PFSK-1 (cell line): ENCODE measurements at regions not wholly inside any gene's neighbourhood (a gene's known extent, or its start where the extent isn't known, plus 50 kb on each side); places are given as distances from the start of the nearest gene placed in this dataset.

Source experiments
- FOXP2 ChIP-seq: optimal IDR thresholded peaks from 2 replicates; pipeline ENCODE3; 2011; ENCODE audit warnings: borderline replicate concordance, control low read depth, inconsistent platforms; ENCODE audit not compliant: insufficient read depth; ENCODE audit errors: extremely low read length, extremely low read depth
- POLR2AphosphoS5 ChIP-seq: IDR thresholded peaks from 2 replicates; pipeline ENCODE4 v1.6.1; 2012; ENCODE audit warnings: low read depth, mild to moderate bottlenecking, control low read depth, low read length, moderate library complexity
- SIN3A ChIP-seq: IDR thresholded peaks from 2 replicates; pipeline ENCODE4 v1.6.1; 2012; ENCODE audit warnings: mild to moderate bottlenecking, low read length, moderate library complexity, borderline replicate concordance; ENCODE audit not compliant: insufficient read depth
- TAF1 ChIP-seq: IDR thresholded peaks from 2 replicates; pipeline ENCODE4 v1.6.1; 2012; ENCODE audit warnings: low read length, control low read depth, borderline replicate concordance; ENCODE audit not compliant: insufficient read depth
- TF ChIP-seq, protein P1 (sequence below), 2 experiments: IDR thresholded peaks; 2 replicates each; pipeline versions ENCODE4 v1.6.1 to v1.8.0; 2011 to 2012; ENCODE audit warnings: low read depth in 2 of 2, low read length in 2 of 2, control low read depth in 1 of 2, inconsistent platforms in 1 of 2, mild to moderate bottlenecking in 1 of 2, moderate library complexity in 1 of 2; ENCODE audit not compliant: insufficient read depth in 1 of 2

DNA sequence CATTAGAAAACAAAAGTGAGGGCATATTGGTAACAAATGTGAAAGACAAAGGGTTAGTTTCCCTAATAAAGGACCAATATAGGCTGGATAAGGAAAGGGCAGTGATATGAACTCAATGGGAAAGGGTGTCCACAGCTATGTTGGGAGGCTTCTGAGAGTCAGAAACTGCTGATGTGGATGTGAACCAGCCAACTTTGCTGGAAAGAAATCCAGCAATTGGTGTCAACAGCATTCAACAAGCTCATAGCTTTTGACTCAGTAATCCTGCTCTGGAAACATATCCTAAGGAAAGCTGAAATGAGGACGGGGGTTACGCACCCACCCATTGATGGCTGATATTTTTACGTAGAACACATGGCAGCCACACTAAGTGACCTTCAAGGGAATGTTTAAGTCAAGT, 63.7 kb downstream of the ARL4C start:
- TF ChIP-seq, protein P1, sequence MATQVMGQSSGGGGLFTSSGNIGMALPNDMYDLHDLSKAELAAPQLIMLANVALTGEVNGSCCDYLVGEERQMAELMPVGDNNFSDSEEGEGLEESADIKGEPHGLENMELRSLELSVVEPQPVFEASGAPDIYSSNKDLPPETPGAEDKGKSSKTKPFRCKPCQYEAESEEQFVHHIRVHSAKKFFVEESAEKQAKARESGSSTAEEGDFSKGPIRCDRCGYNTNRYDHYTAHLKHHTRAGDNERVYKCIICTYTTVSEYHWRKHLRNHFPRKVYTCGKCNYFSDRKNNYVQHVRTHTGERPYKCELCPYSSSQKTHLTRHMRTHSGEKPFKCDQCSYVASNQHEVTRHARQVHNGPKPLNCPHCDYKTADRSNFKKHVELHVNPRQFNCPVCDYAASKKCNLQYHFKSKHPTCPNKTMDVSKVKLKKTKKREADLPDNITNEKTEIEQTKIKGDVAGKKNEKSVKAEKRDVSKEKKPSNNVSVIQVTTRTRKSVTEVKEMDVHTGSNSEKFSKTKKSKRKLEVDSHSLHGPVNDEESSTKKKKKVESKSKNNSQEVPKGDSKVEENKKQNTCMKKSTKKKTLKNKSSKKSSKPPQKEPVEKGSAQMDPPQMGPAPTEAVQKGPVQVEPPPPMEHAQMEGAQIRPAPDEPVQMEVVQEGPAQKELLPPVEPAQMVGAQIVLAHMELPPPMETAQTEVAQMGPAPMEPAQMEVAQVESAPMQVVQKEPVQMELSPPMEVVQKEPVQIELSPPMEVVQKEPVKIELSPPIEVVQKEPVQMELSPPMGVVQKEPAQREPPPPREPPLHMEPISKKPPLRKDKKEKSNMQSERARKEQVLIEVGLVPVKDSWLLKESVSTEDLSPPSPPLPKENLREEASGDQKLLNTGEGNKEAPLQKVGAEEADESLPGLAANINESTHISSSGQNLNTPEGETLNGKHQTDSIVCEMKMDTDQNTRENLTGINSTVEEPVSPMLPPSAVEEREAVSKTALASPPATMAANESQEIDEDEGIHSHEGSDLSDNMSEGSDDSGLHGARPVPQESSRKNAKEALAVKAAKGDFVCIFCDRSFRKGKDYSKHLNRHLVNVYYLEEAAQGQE (IDR thresholded peaks at IDR 0.05; ENCODE audit: insufficient read depth in 1 of 2, low read depth in 2 of 2, low read length in 2 of 2), result no peak
- TF ChIP-seq TAF1 (no peak), FOXP2 (no peak), SIN3A (no peak), POLR2AphosphoS5 (no peak)

DNA sequence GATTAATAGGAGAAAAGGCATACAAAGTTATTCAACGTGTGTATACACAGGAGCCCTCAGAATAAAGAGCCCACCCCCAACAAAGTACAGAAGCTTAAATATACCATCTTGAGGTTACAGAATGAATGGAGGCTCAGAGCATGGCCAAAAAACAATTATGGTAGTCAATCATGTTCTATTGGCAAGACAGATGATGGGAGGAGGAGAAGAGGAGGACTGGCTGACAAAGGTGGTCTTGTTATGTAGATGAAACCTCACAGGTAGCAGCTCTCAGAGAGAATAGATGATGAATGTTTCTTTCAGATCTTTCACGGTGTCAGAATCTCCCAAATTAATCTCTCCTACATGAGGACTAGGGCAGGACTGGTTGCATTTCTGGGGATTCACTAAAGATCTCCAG, 66.0 kb downstream of the ARL4C start:
- TF ChIP-seq FOXP2 (no peak), POLR2AphosphoS5 (no peak), TAF1 (no peak), SIN3A (no peak)
- TF ChIP-seq, protein P1 (IDR thresholded peaks at IDR 0.05; ENCODE audit: insufficient read depth in 1 of 2, low read depth in 2 of 2, low read length in 2 of 2), result no peak

DNA sequence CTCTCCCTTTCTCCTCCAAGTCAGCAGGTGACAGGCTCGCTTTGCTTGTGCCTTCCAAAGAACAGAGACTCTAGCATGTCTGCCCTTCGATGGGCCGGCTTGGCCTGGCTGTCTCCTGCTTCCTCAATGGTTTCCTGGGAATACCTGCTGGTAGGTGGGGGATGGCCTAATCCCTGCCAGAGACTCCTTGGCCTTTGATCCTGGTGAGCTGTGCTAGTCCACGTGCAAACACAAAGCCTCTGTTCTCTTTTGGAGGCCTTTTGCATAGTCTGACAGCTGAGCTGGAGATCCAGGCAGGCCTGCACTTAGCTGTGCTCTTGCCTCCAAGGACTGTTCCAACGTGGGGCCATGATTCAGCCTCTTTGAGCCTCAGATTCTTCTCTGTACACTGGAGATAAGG, 67.6 kb downstream of the ARL4C start:
- no peak for TF ChIP-seq POLR2AphosphoS5
- no peak for TF ChIP-seq TAF1
- TF ChIP-seq, protein P1 (IDR thresholded peaks at IDR 0.05; ENCODE audit: insufficient read depth in 1 of 2, low read depth in 2 of 2, low read length in 2 of 2), result no peak
- TF ChIP-seq FOXP2, result no peak
- TF ChIP-seq SIN3A, result no peak

DNA sequence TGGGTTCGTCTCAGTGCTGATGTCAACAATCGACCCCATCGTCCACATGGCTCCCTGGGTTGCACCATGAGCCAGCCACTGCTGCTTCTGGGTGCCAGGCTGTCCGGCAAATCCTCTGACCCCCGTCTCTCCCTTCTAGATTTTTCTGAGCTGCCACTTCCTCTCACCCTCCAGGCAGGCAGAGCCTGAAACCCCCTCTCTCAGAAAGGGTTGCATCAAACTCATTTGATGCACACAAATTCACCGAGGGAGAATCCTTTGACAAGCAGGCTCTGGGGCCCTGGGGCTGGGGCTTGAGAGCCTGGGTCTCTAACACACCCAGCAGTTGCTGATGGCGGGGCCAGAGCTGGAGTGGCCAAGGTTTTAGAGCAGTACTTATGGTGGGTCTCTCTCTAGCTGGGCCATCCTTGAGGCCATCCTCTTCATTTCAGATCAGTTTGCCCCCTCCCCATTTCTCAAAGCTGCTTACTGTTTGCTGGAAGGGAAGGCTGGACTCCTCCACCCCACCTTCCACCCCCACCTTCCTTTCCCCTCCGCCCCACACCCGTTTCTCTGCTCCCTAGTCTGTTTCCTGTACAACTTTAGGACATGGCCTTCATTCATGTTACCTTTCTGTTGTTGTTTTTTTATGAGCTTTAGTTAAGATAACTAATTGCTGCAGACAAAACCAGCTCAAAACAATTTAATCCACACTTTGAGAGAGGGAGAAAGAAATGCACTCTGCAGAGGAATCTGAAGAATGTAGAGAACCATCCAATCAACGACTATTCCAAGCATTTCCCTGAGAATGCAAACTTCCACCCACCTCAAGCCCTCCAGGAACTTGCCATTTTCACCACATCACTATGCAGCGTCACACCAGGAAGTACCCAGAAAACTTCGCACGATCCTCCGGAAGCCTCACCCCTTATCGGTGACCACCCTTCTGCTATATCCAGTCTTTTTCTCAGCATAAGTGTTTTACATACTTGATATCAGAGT, 69.5 kb downstream of the ARL4C start:
- no peak for TF ChIP-seq FOXP2
- no peak for TF ChIP-seq TAF1
- TF ChIP-seq POLR2AphosphoS5, result no peak
- TF ChIP-seq SIN3A, result no peak

DNA sequence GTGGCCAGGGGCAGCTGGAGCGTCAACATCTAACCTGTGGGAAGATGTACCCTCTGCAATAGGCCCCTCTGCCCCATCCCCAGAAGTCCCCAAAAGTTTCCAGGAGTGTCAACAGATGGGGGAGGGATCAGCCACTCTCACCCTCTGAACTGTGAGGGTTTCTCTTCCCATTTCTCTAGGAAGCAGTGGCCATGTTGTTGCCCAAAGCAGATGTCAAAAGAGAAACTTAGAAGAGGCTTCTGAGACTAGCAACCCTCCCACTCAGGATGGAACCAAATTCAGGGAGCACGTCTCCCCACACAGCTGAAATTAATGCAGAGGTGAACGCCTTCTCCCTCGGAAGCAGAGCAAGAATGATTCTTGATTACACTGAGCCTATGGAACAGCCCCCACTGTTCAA, 70.3 kb downstream of the ARL4C start:
- no peak for TF ChIP-seq FOXP2
- TF ChIP-seq, protein P1 (IDR thresholded peaks at IDR 0.05; ENCODE audit: insufficient read depth in 1 of 2, low read depth in 2 of 2, low read length in 2 of 2), result no peak
- TF ChIP-seq TAF1, result no peak
- TF ChIP-seq SIN3A, result no peak
- no peak for TF ChIP-seq POLR2AphosphoS5
